Ovary (tissue), 7 donors: ENCODE measurements at regions not wholly inside any gene's neighbourhood (a gene's known extent, or its start where the extent isn't known, plus 50 kb on each side); places are given as distances from the start of the nearest gene placed in this dataset.

ENCODE experiments used
- DNase-seq, 5 donors: peaks; one replicate each; pipeline ENCODE4 v3.0.0-alpha.2; 2019 to 2020
- H3K27ac ChIP-seq, 2 donors: fragments of 200-600 bp; one replicate each; pipeline versions ENCODE4 v1.5.1 to v1.8.0; 2019 to 2022
- H3K27me3 ChIP-seq: fragments of 200-600 bp; one replicate; pipeline ENCODE4 v1.8.0; 2022
- H3K36me3 ChIP-seq: fragments of 200-600 bp; sonication (generic); one replicate; pipeline ENCODE4 v1.5.1; 2019
- H3K4me1 ChIP-seq: one replicate; pipeline ENCODE4 v1.8.1; 2013; ENCODE audit warnings: mild to moderate bottlenecking, moderate library complexity; ENCODE audit not compliant: insufficient read depth
- H3K4me3 ChIP-seq: fragments of 200-600 bp; sonication (generic); one replicate; pipeline ENCODE4 v1.5.1; 2017
- H3K9me3 ChIP-seq, 2 donors: fragments of 200-600 bp in 1 of 2; sonication (generic) in 1 of 2; one replicate each; pipeline versions ENCODE4 v1.5.1 to v1.8.1; 2013 to 2019; ENCODE audit warnings: mild to moderate bottlenecking in 1 of 2, moderate library complexity in 1 of 2
- EP300 ChIP-seq: sonication (generic); formaldehyde crosslinking; IDR thresholded peaks from one replicate; pipeline ENCODE4 v1.6.1; 2017; ENCODE audit warnings: antibody characterized with exemption
- POLR2A ChIP-seq: fragments of 450-650 bp; IDR thresholded peaks from one replicate; pipeline ENCODE4 v1.6.1; 2017; ENCODE audit warnings: antibody characterized with exemption, mild to moderate bottlenecking, moderate library complexity
- WGBS, 3 donors: extraction: QIAGEN DNeasy Blood & Tissue Kit in 1 of 3; methylation state at CpG; one replicate each; pipeline versions ENCODE4 v1.1.5 to v1.1.7; 2013 to 2017; 5-methylcytosine and 5-hydroxymethylcytosine counted together
- intact Hi-C, 4 donors: fragments of 100-400 bp; cut with DNase I; formaldehyde crosslinking; loops; one replicate each; pipeline versions ENCODE4 v1.11.0 to v1.15.1; 2022 to 2023
- TF ChIP-seq, protein P1 (sequence below), 3 donors: fragments of 450-650 bp in 2 of 3; fragments of 200-600 bp in 1 of 3; IDR thresholded peaks; one replicate each; pipeline versions ENCODE4 v1.5.1 to v1.8.0; 2016 to 2022; ENCODE audit warnings: antibody characterized with exemption in 3 of 3, mild to moderate bottlenecking in 1 of 3
- donor health status: DM: no; HTN: no; CAD: no; lungs with moderate emphysema.
- donor health status: DM: no; HTN: no; CAD: no.
- donor health status: Bipolar disorder and iron deficiency.
- donor health status: DM: no; HTN: no; CAD: no.
- donor health status: DM: yes; HTN: yes; CAD: no.

DNA sequence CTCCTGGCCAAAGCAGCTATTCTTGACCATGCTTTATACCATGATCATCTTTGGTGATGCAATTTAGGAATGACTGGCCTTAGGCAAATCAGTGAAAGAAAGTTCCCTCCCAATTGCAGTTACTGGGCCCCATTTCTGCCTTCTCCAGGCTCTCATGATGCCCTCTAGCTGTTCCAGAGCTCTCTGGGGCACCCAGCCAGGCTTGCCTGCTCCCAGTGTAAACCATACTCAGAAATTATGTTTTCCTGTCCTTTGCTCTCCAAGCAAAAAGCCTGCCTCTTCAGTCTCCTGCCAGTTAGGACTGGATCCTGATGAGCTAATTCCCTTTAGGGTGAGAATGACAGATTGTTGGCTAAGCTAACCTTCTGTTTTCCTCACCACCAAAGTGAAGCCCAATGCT is 85.3 kb upstream of the RBPJ start:
- intact Hi-C loops, result no loop called here
- Histone ChIP-seq H3K4me3 (no peak overlapping the region), H3K36me3 (no peaks in the 10 kb centered on the region), H3K9me3 (no peaks in the 10 kb centered on the region), H3K4me1 (no peaks in the 10 kb centered on the region), H3K27me3 (no peaks in the 10 kb centered on the region), H3K27ac (no peak overlapping the region)
- no peak for DNase-seq
- TF ChIP-seq, protein P1, sequence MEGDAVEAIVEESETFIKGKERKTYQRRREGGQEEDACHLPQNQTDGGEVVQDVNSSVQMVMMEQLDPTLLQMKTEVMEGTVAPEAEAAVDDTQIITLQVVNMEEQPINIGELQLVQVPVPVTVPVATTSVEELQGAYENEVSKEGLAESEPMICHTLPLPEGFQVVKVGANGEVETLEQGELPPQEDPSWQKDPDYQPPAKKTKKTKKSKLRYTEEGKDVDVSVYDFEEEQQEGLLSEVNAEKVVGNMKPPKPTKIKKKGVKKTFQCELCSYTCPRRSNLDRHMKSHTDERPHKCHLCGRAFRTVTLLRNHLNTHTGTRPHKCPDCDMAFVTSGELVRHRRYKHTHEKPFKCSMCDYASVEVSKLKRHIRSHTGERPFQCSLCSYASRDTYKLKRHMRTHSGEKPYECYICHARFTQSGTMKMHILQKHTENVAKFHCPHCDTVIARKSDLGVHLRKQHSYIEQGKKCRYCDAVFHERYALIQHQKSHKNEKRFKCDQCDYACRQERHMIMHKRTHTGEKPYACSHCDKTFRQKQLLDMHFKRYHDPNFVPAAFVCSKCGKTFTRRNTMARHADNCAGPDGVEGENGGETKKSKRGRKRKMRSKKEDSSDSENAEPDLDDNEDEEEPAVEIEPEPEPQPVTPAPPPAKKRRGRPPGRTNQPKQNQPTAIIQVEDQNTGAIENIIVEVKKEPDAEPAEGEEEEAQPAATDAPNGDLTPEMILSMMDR (IDR thresholded peaks at IDR 0.05), result no peak
- no peak for TF ChIP-seq POLR2A
- no peak for TF ChIP-seq EP300

DNA sequence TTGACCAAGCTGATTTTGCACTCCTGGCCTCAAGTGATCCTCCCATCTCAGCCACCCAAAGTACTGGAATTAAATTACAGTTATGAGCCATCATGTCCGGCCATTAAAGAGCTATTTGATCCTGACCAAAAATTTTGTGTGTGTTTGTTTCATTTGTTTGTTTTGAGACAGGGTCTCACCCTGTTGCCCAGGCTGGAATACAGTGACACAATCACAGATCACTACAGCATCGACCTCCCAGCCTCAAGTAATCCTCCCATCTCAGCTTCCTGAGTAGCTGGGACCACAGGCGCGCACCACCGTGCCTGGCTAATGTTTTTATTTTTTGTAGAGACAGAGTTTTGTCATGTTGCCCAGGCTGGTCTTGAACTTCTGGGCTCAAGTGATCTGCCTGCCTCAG is 82.9 kb upstream of the RBPJ start:
- H3K4me1 ChIP-seq, result no peaks in the 10 kb centered on the region
- TF ChIP-seq, protein P1 (IDR thresholded peaks at IDR 0.05), result no peak
- TF ChIP-seq EP300, result no peak
- no peak for TF ChIP-seq POLR2A
- DNase-seq, result no peak
- no peak overlapping the region for H3K27ac ChIP-seq
- H3K9me3 ChIP-seq, result no peaks in the 10 kb centered on the region
- intact Hi-C loops, result no loop called here
- H3K36me3 ChIP-seq, result no peaks in the 10 kb centered on the region
- no peaks in the 10 kb centered on the region for H3K27me3 ChIP-seq
- 69 to 93% (median 91%) methylated on average over 5 of the region's 5 CpGs for WGBS, 3 donors
- H3K4me3 ChIP-seq, result no peak overlapping the region

DNA sequence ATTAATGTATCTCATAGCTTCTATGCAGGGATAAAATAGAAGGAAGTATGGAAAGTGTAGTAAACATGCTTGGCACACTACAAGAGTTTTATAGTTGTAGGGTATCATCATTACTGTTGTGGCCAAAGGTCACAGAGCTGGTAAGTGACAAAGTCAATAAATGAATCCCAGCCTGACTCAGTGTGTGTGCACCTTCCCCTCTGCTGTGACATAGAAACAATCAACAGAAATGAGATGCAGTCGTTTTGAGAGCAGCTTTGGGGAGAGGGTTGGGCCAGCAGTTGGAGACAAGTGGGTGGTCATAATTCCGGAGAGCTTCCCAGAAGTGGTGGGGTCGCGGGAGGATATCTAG is 82.4 kb upstream of the RBPJ start:
- Histone ChIP-seq H3K27ac (no peak overlapping the region), H3K4me3 (no peak overlapping the region), H3K36me3 (no peaks in the 10 kb centered on the region), H3K4me1 (no peaks in the 10 kb centered on the region), H3K9me3 (no peaks in the 10 kb centered on the region), H3K27me3 (no peaks in the 10 kb centered on the region)
- no peak for TF ChIP-seq EP300
- TF ChIP-seq, protein P1 (IDR thresholded peaks at IDR 0.05), result no peak
- no peak for TF ChIP-seq POLR2A
- 37 to 50% (median 49%) methylated on average over 4 of the region's 4 CpGs for WGBS, 3 donors
- no peak for DNase-seq
- intact Hi-C loops, result no loop called here

DNA sequence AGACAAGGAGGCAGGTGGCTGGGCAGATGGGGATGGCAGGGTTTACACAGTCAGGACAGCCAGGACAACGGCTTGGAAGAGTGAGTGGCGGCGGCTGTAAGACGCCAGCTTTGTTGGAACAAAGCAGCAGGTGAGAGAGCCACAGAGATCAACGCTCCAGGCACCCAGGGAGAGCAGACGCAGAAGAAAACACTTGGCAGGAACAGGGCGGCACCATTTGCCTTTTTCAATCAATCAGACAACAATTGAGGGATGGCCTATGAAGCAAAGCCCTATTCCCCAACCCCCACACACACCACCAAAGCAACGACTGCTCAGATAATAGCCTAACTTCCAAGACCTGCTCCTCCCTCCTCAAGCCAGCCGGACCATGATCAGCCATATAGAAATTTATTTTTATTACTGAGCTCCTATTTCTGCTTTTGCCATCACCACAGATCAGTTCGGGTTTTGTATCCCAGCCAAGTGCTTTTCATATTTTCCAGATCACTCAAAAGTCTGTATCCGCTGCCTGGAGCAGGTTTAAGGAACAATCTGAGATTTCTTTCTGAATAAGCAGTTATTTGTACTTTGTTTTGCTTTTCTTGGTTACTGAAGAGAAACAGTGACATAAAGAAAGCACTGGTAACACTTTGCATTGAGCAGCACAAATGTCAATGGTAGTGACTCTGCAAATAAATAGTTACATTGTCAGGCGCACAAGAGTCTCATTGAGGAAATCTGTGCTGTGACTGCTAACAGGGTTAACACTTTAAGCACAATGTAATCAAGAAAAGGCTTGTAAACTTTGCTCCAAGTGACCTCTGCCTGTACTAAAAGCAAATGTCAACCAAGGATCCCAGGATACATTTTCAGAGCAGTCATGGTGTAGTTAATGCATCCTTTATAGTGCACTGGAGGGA is 81.8 kb upstream of the RBPJ start:
- H3K4me3 ChIP-seq, result no peak overlapping the region
- intact Hi-C loops, result no loop called here
- DNase-seq, result no peak
- no peaks in the 10 kb centered on the region for H3K27me3 ChIP-seq
- TF ChIP-seq EP300 (no peak), POLR2A (no peak)
- TF ChIP-seq, protein P1 (IDR thresholded peaks at IDR 0.05), result no peak
- H3K36me3 ChIP-seq, result no peaks in the 10 kb centered on the region
- WGBS, 3 donors, result 45 to 55% (median 53%) methylated on average over 12 of the region's 12 CpGs
- no peaks in the 10 kb centered on the region for H3K4me1 ChIP-seq
- no peaks in the 10 kb centered on the region for H3K9me3 ChIP-seq
- H3K27ac ChIP-seq, result no peak overlapping the region
